ENCODE measurements at regions not wholly inside any gene's neighbourhood (a gene's known extent, or its start where the extent isn't known, plus 50 kb on each side); places are given as distances from the start of the nearest gene placed in this dataset.
"Not testable (repeated sequence)": the region's sequence is repeated elsewhere in the genome, so short reads cannot be mapped to it uniquely, and the experiment has no call there.

DNA sequence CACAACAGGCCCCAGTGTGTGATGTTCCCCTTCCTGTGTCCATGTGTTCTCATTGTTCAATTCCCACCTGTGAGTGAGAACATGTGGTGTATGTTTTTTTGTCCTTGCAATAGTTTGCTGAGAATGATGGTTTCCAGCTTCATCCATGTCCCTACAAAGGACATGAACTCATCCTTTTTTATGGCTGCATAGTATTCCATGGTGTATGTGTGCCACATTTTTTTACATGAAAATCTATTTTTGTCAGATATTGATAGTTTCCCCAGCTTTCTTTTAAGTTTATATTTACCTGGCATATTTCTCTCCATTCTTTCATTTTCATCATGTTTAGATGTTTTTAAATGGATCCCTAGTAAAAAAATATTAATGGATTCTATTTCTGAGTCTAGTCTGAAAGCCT is 264.2 kb upstream of the UGT8 start:
- TF ChIP-seq POLR2A (IDR thresholded peaks at IDR 0.05): not testable (repeated sequence)
- TF ChIP-seq, protein P1, sequence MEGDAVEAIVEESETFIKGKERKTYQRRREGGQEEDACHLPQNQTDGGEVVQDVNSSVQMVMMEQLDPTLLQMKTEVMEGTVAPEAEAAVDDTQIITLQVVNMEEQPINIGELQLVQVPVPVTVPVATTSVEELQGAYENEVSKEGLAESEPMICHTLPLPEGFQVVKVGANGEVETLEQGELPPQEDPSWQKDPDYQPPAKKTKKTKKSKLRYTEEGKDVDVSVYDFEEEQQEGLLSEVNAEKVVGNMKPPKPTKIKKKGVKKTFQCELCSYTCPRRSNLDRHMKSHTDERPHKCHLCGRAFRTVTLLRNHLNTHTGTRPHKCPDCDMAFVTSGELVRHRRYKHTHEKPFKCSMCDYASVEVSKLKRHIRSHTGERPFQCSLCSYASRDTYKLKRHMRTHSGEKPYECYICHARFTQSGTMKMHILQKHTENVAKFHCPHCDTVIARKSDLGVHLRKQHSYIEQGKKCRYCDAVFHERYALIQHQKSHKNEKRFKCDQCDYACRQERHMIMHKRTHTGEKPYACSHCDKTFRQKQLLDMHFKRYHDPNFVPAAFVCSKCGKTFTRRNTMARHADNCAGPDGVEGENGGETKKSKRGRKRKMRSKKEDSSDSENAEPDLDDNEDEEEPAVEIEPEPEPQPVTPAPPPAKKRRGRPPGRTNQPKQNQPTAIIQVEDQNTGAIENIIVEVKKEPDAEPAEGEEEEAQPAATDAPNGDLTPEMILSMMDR (IDR thresholded peaks at IDR 0.05): not testable (repeated sequence)
